ENCODE measurements at regions not wholly inside any gene's neighbourhood (a gene's known extent, or its start where the extent isn't known, plus 50 kb on each side); places are given as distances from the start of the nearest gene placed in this dataset.

DNA sequence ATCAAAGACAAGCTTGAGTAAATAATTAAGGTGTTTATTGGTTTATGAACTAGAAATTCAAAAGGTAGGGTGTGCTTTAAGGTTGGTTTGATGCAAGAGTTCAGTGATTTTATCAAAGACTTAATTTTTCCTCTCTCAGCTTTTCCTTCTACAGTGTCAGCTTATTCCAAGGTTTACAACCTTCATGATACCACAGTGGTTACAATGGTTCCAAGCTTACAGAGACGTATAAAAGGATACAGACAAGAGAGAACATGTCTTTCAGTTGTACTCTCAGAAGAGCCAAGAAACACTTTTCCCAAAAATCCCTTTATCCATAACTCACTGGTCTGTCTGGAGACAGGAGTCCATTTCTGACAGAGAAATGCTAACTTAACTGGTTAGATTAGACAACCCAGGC is 93.5 kb upstream of the LOC128125822 start:
- TF ChIP-seq, protein P1, sequence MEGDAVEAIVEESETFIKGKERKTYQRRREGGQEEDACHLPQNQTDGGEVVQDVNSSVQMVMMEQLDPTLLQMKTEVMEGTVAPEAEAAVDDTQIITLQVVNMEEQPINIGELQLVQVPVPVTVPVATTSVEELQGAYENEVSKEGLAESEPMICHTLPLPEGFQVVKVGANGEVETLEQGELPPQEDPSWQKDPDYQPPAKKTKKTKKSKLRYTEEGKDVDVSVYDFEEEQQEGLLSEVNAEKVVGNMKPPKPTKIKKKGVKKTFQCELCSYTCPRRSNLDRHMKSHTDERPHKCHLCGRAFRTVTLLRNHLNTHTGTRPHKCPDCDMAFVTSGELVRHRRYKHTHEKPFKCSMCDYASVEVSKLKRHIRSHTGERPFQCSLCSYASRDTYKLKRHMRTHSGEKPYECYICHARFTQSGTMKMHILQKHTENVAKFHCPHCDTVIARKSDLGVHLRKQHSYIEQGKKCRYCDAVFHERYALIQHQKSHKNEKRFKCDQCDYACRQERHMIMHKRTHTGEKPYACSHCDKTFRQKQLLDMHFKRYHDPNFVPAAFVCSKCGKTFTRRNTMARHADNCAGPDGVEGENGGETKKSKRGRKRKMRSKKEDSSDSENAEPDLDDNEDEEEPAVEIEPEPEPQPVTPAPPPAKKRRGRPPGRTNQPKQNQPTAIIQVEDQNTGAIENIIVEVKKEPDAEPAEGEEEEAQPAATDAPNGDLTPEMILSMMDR (conservative IDR thresholded peaks at IDR 0.05 in 1 of 2, IDR thresholded peaks at IDR 0.05 in 1 of 2; ENCODE audit: extremely low read depth in 1 of 2, insufficient read depth in 1 of 2, low read depth in 1 of 2, low read length in 2 of 2), result no peak
- TF ChIP-seq EZH2 (IDR thresholded peaks at IDR 0.05; ENCODE audit: borderline replicate concordance, low read length), result no peak

Measured in mammary epithelial cell (primary cell).